Stomach (tissue), 4 donors: ENCODE measurements at regions not wholly inside any gene's neighbourhood (a gene's known extent, or its start where the extent isn't known, plus 50 kb on each side); places are given as distances from the start of the nearest gene placed in this dataset.

Experiments used
- POLR2A ChIP-seq, 4 donors: fragments of 450-650 bp; IDR thresholded peaks; one replicate each; pipeline ENCODE4 v1.6.1; 2016; ENCODE audit warnings: antibody characterized with exemption in 4 of 4, control low read depth in 2 of 4, mild to moderate bottlenecking in 1 of 4, moderate library complexity in 1 of 4
- TF ChIP-seq, protein P1 (sequence below), 7 experiments: fragments of 450-650 bp in 4 of 7; fragments of 200-600 bp in 3 of 7; sonication (generic) in 3 of 7; IDR thresholded peaks; one replicate each; pipeline ENCODE4 v1.5.1; 2016 to 2019; ENCODE audit warnings: antibody characterized with exemption in 7 of 7, control low read depth in 2 of 7, mild to moderate bottlenecking in 1 of 7

DNA sequence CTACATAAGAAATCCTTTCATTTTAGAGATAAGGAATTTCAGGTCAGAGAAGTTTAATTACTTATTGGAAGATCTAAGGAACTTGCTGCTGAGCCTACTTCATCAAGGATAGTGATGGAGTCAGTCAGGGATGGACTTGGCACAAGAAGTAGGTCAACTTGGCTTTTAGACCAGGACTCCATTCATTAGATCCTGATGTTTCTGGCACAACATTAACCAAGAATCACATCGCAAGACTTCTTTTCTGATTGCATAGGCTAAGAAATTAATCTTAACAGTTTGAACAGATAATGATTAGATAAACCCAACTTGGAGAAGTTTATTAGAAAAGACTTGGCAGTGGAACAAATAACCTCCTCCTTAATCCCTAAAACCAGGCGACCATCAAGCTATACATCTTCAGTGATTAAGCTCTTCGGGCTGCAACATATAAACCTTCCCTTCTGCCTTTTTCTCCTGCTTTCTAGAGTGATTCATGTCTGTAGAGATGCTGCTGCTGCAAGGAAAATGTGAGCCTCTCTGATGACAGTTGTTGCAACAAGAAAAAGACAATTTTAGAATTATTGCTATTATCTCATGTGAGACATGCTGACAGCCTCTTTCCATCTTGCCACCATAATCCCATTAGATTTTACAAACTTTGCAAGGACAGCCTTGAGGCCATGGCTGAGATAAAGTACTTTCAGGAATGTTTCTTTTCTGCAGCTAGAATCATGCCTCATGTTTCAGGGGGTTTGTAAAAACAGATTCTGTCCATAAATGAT is 207.9 kb upstream of the SLC27A6 start:
- TF ChIP-seq, protein P1, sequence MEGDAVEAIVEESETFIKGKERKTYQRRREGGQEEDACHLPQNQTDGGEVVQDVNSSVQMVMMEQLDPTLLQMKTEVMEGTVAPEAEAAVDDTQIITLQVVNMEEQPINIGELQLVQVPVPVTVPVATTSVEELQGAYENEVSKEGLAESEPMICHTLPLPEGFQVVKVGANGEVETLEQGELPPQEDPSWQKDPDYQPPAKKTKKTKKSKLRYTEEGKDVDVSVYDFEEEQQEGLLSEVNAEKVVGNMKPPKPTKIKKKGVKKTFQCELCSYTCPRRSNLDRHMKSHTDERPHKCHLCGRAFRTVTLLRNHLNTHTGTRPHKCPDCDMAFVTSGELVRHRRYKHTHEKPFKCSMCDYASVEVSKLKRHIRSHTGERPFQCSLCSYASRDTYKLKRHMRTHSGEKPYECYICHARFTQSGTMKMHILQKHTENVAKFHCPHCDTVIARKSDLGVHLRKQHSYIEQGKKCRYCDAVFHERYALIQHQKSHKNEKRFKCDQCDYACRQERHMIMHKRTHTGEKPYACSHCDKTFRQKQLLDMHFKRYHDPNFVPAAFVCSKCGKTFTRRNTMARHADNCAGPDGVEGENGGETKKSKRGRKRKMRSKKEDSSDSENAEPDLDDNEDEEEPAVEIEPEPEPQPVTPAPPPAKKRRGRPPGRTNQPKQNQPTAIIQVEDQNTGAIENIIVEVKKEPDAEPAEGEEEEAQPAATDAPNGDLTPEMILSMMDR (IDR thresholded peaks at IDR 0.05), result no peak
- TF ChIP-seq POLR2A (IDR thresholded peaks at IDR 0.05), result no peak
